ENCODE measurements at regions not wholly inside any gene's neighbourhood (a gene's known extent, or its start where the extent isn't known, plus 50 kb on each side); places are given as distances from the start of the nearest gene placed in this dataset.
"Not testable (repeated sequence)": the region's sequence is repeated elsewhere in the genome, so short reads cannot be mapped to it uniquely, and the experiment has no call there.

- no peak for DNase-seq (ENCODE audit: low read depth in 4 of 4, low spot score in 2 of 4)
Measured at GRCh38 chr21:15562748-15563147, 167.0 kb upstream of the USP25 start.

GRCh38 chr21:15564907-15565306 lies 164.9 kb upstream of the USP25 start:
- DNase-seq (ENCODE audit: low read depth in 4 of 4, low spot score in 2 of 4), result no peak

DNA sequence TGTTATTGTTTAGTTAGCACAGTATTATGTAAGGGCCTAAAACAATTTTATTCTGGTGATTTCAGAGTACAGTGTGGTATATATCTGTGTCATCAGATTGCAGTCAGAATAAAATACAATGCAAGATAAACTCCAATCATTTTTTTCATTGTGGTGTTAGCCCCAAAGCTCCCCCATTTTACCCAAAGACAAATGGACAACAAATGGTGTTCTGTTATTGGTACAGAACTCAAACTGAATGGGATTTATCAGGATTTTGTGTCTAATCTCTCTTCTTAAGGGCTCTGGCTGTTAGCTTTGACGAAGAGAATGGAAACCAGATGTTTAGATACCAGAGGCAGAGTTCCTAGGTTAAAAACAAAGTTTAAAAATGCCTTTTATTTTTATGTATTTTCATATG lies 163.1 kb upstream of the USP25 start:
- no peak for DNase-seq (ENCODE audit: low read depth in 4 of 4, low spot score in 2 of 4)

- no peak for DNase-seq (ENCODE audit: low read depth in 4 of 4, low spot score in 2 of 4)
Measured at GRCh38 chr21:15567191-15567590, 162.6 kb upstream of the USP25 start.

DNA sequence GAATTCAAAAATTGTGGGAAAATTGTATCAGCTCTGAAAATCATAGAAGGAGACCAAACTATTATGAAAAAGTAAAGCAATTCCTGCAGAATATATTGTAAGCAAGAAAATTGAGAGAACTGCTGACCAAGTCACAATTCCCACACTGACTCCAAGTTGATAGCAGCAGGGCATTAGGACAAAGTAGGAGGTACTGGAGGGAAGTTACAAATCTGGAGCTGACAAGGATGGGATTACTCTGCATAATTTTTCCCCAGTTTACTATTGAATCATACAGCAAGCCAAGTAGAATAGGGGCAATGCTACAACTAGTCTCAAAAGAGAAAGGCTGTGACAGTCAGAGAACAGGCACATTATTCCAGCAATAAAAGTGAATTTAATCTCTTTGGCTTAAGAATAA lies 161.3 kb upstream of the USP25 start:
- no peak for DNase-seq (ENCODE audit: low read depth in 4 of 4, low spot score in 2 of 4)

- no peak for DNase-seq (ENCODE audit: low read depth in 4 of 4, low spot score in 2 of 4)
Measured at GRCh38 chr21:15586752-15587427, 142.9 kb upstream of the USP25 start.

GRCh38 chr21:15592271-15592860 lies 137.4 kb upstream of the USP25 start:
- peak in 3 of 4 donors; percentile 29 to 45 (median 32) for DNase-seq (ENCODE audit: low read depth in 4 of 4, low spot score in 2 of 4)

DNA sequence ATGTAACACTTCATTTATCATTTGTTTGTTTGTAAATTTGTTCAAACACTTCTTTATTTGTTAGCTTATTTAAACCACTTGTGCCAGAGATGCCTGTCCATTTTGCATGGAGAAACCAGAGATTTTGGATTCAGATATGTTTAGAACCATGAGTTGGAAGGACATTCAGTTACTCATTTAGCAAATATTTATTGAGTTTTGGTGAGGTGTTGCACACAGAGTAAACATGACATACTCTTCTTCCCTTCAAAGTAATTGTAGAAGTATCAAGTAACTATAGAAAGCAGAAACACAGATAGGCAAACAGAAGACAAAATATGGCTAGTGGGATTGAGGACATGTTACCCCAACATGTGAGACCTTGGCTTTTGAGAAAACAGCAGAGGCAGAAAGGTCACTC lies 136.8 kb upstream of the USP25 start:
- DNase-seq (ENCODE audit: low read depth in 4 of 4, low spot score in 2 of 4), result no peak

DNA sequence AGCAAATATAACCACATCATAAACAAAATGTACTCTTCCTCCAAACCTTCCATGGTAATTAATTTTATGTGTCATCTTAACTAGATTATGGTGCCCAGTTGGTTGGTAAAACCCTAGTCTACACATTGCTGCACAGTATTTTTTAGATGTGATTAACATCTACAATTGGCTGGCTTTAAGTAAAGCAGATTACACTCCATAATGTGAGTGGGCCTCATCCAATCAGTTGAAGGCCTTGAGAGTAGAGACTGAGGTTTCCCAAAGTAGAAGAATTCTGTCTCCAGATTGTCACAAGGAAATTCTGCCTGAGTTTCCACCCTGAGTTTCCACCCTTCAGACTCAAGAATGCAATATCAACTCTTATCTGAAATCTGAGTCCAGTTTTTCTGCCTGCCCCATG lies 128.4 kb upstream of the USP25 start:
- DNase-seq (ENCODE audit: low read depth in 4 of 4, low spot score in 2 of 4), result no peak

DNA sequence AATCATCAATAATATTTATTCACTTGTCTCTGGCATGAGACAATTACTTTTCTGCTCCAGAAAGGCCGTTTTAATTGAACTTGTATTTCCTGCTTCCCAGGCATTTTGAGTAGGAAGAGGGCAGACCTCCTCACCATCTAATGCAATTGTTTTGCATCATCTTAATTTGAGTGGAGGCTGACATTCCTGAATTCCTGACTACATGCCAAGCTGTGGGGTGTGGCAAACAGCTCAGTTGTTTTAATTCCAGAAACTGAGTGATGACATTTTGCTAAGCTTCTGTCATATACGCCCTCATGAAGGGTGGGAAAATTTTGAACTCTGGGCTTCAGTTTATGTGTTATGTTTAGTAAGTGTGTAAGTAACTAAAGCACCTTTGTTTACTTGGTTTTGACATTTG lies 125.4 kb upstream of the USP25 start:
- no peak for DNase-seq (ENCODE audit: low read depth in 4 of 4, low spot score in 2 of 4)

DNA sequence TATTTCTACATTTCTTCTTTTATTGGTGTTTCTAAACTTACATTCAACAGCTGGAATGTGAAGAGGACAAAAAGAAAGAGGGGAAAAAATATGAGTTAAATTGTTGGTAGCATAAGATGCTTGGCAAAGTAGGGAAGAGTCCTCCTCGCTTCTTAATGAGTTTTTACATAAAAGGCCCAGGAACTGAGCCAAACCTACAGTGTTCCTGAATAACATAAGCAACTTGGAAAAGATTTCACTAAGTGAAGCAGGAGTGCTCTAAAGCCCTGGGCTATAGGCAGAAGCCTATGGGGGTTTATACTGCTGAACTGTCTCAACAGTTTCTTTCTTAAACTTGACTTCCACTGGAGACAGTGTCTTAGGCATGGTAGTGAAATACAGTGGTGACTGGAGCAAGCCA lies 115.0 kb upstream of the USP25 start:
- no peak for DNase-seq (ENCODE audit: low read depth in 4 of 4, low spot score in 2 of 4)

- no peak for DNase-seq (ENCODE audit: low read depth in 4 of 4, low spot score in 2 of 4)
Measured at GRCh38 chr21:15616864-15617574, 112.8 kb upstream of the USP25 start.

- no peak for DNase-seq (ENCODE audit: low read depth in 4 of 4, low spot score in 2 of 4)
Measured at GRCh38 chr21:15617964-15618363, 111.8 kb upstream of the USP25 start.

DNA sequence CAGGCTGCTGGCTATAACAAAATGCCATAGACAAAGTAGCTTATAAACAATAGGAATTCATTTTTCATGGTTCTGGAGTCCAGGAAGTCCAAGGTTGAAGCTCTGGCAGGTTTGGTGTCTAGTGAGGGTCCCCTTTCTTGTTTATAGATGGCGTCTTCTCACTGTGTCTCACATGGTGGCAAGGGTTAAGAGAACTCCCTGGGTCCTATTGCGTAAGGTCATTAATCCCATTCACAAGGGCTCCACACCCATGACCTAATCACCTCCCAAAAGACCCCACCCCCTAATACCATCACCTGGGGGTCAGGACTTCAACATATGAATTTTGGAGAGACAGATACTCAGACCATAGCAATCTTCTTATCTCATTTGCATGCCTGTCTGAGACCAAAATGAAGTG lies 108.9 kb upstream of the USP25 start:
- no peak for DNase-seq (ENCODE audit: low read depth in 4 of 4, low spot score in 2 of 4)

- DNase-seq (ENCODE audit: low read depth in 4 of 4, low spot score in 2 of 4), result no peak
Measured at GRCh38 chr21:15624646-15625045, 105.1 kb upstream of the USP25 start.

GRCh38 chr21:15625363-15625762 lies 104.4 kb upstream of the USP25 start:
- DNase-seq (ENCODE audit: low read depth in 4 of 4, low spot score in 2 of 4), result no peak

GRCh38 chr21:15626031-15626430 lies 103.8 kb upstream of the USP25 start:
- DNase-seq (ENCODE audit: low read depth in 4 of 4, low spot score in 2 of 4), result no peak

GRCh38 chr21:15627011-15627410 lies 102.8 kb upstream of the USP25 start:
- DNase-seq (ENCODE audit: low read depth in 4 of 4, low spot score in 2 of 4), result no peak

- DNase-seq (ENCODE audit: low read depth in 4 of 4, low spot score in 2 of 4), result no peak
Measured at GRCh38 chr21:15627823-15628222, 102.0 kb upstream of the USP25 start.

DNA sequence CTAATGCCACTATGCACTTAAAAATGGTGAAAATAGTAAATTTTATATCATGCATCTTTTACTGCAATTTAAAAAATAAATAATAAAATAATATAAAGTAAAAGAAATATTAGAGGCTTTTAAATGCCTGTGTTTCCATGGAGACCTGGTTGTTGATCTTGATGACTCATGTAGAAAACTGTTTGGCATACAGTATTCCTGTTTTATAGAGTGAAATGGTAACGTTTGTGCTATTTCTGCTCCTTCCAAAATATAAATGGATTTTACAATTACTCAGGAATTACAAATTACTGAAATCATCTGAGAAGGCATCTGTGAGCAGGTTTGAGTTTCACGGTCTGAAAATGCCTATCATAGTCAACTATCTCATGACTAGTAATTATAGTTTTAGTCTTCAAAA lies 98.4 kb upstream of the USP25 start:
- no peak for DNase-seq (ENCODE audit: low read depth in 4 of 4, low spot score in 2 of 4)

DNA sequence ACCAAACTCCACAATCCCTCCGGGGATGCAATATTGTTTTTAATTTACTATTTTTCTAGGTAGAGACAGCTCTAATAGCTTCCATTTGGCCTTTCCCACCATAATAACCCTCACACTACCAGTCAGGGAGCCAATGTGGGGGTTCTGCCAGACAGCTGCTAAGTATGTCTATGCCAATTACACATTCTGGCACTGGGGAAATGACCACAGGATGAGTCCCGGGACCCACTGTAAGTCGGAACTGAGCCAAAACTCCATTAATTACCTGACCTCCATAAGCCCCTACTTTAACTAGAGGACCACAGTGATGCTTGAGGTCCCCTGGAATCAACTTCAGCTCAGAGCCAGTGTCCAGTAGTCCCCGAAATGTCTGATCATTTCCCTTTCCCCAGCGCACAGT lies 95.2 kb upstream of the USP25 start:
- not testable (repeated sequence) for DNase-seq (ENCODE audit: low read depth in 4 of 4, low spot score in 2 of 4)
